WTC11 (cell line): ENCODE measurements at regions not wholly inside any gene's neighbourhood (a gene's known extent, or its start where the extent isn't known, plus 50 kb on each side); places are given as distances from the start of the nearest gene placed in this dataset.

Source experiments
- JUN ChIP-seq: sonication (generic); formaldehyde crosslinking; IDR thresholded peaks from 2 replicates; pipeline ENCODE4 v1.8.0; 2023; ENCODE audit warnings: mild to moderate bottlenecking, missing genetic modification reagents
- KAT7 ChIP-seq: sonication (generic); formaldehyde crosslinking; IDR thresholded peaks from 2 replicates; pipeline ENCODE4 v1.8.1; 2023; ENCODE audit warnings: missing genetic modification reagents, mild to moderate bottlenecking, borderline replicate concordance
- NFYB ChIP-seq: sonication (generic); formaldehyde crosslinking; conservative IDR thresholded peaks from 2 replicates; pipeline ENCODE4 v1.8.0; 2022; ENCODE audit warnings: low read depth, missing genetic modification reagents
- SMAD4 ChIP-seq: sonication (generic); formaldehyde crosslinking; IDR thresholded peaks from 2 replicates; pipeline ENCODE4 v1.8.0; 2022; ENCODE audit warnings: mild to moderate bottlenecking, missing genetic modification reagents
- SP1 ChIP-seq: sonication (generic); formaldehyde crosslinking; conservative IDR thresholded peaks from 2 replicates; pipeline ENCODE4 v1.8.1; 2022; ENCODE audit warnings: missing genetic modification reagents
- ZNF138 ChIP-seq: sonication (generic); formaldehyde crosslinking; conservative IDR thresholded peaks from 2 replicates; pipeline ENCODE4 v1.8.1; 2022; ENCODE audit warnings: mild to moderate bottlenecking, moderate library complexity, missing genetic modification reagents
- ZNF317 ChIP-seq: sonication (generic); formaldehyde crosslinking; IDR thresholded peaks from 2 replicates; pipeline ENCODE4 v1.8.1; 2023; ENCODE audit warnings: low read depth, mild to moderate bottlenecking, moderate library complexity, missing genetic modification reagents, borderline replicate concordance
- TF ChIP-seq, protein P1 (sequence below): fragments of 200-600 bp; IDR thresholded peaks from 2 replicates; pipeline ENCODE4 v1.8.0; 2022; ENCODE audit warnings: antibody characterized with exemption
- TF ChIP-seq, protein P2 (sequence below): sonication (generic); formaldehyde crosslinking; IDR thresholded peaks from 2 replicates; pipeline ENCODE4 v1.8.1; 2022; ENCODE audit warnings: mild to moderate bottlenecking, missing genetic modification reagents, moderate library complexity, borderline replicate concordance
- TF ChIP-seq, protein P3 (sequence below): sonication (generic); formaldehyde crosslinking; IDR thresholded peaks from 2 replicates; pipeline ENCODE4 v1.8.0; 2022; ENCODE audit warnings: mild to moderate bottlenecking, missing genetic modification reagents
- TF ChIP-seq, protein P4 (sequence below): sonication (generic); formaldehyde crosslinking; IDR thresholded peaks from 2 replicates; pipeline ENCODE4 v1.8.1; 2023; ENCODE audit warnings: mild to moderate bottlenecking, missing genetic modification reagents
- TF ChIP-seq, protein P5 (sequence below): sonication (generic); formaldehyde crosslinking; conservative IDR thresholded peaks from 2 replicates; pipeline ENCODE4 v1.8.1; 2022; ENCODE audit warnings: mild to moderate bottlenecking, missing genetic modification reagents
- TF ChIP-seq, protein P6 (sequence below): sonication (generic); formaldehyde crosslinking; IDR thresholded peaks from 2 replicates; pipeline ENCODE4 v1.8.1; 2023; ENCODE audit warnings: mild to moderate bottlenecking, moderate library complexity, missing genetic modification reagents

DNA sequence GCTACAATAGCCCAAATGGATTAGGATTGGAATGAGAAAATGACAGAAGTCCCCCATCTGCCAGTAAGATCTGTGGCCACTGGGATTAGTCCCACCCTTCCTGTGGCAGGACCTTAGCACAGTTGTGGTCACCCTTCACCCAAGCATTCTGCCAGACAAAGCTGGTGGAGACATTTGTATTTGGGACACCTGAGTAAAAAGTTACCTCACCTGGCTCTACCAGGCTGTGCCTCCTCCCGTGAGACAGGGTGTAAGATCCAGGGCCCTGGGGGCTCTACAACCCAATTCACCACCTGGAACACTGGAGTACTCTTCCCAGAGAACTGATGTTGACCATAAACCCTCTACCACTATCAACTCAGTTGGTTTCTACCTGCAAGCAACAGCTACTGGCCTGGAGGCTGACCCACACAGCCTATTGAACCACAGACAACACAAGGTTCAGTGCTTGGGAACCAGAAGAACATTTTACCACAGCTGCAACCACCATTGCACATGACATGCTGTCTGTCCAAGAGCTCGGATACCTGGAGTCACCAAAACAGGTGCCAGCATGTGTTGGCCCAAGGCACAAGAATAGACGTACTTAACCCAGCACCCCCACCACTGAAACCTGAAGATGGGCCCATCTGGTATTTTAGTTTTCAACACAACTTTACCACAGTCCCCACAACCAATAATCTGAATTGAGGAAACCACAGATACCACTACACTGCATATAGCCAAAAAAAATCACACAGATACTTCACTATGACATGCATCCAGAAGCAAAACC, 1686.7 kb downstream of the SI start:
- TF ChIP-seq, protein P1, sequence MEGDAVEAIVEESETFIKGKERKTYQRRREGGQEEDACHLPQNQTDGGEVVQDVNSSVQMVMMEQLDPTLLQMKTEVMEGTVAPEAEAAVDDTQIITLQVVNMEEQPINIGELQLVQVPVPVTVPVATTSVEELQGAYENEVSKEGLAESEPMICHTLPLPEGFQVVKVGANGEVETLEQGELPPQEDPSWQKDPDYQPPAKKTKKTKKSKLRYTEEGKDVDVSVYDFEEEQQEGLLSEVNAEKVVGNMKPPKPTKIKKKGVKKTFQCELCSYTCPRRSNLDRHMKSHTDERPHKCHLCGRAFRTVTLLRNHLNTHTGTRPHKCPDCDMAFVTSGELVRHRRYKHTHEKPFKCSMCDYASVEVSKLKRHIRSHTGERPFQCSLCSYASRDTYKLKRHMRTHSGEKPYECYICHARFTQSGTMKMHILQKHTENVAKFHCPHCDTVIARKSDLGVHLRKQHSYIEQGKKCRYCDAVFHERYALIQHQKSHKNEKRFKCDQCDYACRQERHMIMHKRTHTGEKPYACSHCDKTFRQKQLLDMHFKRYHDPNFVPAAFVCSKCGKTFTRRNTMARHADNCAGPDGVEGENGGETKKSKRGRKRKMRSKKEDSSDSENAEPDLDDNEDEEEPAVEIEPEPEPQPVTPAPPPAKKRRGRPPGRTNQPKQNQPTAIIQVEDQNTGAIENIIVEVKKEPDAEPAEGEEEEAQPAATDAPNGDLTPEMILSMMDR: no peak
- TF ChIP-seq NFYB (CRISPR knock-in tag) (no peak), SP1 (CRISPR knock-in tag) (no peak), ZNF317 (CRISPR knock-in tag) (no peak), ZNF138 (CRISPR knock-in tag) (no peak), KAT7 (CRISPR knock-in tag) (no peak), JUN (no peak), SMAD4 (CRISPR knock-in tag) (no peak)
- TF ChIP-seq, protein P2, sequence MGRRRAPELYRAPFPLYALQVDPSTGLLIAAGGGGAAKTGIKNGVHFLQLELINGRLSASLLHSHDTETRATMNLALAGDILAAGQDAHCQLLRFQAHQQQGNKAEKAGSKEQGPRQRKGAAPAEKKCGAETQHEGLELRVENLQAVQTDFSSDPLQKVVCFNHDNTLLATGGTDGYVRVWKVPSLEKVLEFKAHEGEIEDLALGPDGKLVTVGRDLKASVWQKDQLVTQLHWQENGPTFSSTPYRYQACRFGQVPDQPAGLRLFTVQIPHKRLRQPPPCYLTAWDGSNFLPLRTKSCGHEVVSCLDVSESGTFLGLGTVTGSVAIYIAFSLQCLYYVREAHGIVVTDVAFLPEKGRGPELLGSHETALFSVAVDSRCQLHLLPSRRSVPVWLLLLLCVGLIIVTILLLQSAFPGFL (CRISPR knock-in tag): no peak
- TF ChIP-seq, protein P3, sequence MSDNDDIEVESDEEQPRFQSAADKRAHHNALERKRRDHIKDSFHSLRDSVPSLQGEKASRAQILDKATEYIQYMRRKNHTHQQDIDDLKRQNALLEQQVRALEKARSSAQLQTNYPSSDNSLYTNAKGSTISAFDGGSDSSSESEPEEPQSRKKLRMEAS: no peak
- TF ChIP-seq, protein P4, sequence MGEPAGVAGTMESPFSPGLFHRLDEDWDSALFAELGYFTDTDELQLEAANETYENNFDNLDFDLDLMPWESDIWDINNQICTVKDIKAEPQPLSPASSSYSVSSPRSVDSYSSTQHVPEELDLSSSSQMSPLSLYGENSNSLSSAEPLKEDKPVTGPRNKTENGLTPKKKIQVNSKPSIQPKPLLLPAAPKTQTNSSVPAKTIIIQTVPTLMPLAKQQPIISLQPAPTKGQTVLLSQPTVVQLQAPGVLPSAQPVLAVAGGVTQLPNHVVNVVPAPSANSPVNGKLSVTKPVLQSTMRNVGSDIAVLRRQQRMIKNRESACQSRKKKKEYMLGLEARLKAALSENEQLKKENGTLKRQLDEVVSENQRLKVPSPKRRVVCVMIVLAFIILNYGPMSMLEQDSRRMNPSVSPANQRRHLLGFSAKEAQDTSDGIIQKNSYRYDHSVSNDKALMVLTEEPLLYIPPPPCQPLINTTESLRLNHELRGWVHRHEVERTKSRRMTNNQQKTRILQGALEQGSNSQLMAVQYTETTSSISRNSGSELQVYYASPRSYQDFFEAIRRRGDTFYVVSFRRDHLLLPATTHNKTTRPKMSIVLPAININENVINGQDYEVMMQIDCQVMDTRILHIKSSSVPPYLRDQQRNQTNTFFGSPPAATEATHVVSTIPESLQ (CRISPR knock-in tag): no peak
- TF ChIP-seq, protein P5, sequence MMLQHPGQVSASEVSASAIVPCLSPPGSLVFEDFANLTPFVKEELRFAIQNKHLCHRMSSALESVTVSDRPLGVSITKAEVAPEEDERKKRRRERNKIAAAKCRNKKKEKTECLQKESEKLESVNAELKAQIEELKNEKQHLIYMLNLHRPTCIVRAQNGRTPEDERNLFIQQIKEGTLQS (CRISPR knock-in tag): no peak
- TF ChIP-seq, protein P6, sequence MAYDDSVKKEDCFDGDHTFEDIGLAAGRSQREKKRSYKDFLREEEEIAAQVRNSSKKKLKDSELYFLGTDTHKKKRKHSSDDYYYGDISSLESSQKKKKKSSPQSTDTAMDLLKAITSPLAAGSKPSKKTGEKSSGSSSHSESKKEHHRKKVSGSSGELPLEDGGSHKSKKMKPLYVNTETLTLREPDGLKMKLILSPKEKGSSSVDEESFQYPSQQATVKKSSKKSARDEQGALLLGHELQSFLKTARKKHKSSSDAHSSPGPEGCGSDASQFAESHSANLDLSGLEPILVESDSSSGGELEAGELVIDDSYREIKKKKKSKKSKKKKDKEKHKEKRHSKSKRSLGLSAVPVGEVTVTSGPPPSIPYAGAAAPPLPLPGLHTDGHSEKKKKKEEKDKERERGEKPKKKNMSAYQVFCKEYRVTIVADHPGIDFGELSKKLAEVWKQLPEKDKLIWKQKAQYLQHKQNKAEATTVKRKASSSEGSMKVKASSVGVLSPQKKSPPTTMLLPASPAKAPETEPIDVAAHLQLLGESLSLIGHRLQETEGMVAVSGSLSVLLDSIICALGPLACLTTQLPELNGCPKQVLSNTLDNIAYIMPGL (CRISPR knock-in tag): no peak
